SK-N-SH (cell line): ENCODE measurements at regions not wholly inside any gene's neighbourhood (a gene's known extent, or its start where the extent isn't known, plus 50 kb on each side); places are given as distances from the start of the nearest gene placed in this dataset.

Experiments used
- CTCF ChIP-seq: fragments of 200-600 bp; sonication (generic); IDR thresholded peaks from 2 replicates; pipeline ENCODE4 v1.6.1; 2017; ENCODE audit warnings: antibody characterized with exemption, mild to moderate bottlenecking, moderate library complexity
- EP300 ChIP-seq, 2 experiments: IDR thresholded peaks; 2 replicates each; pipeline versions ENCODE4 v1.4.0 to v1.6.1; 2012; ENCODE audit warnings: borderline replicate concordance in 1 of 2, low read depth in 1 of 2, low read length in 1 of 2
- FOXJ3 ChIP-seq: sonication (generic); formaldehyde crosslinking; IDR thresholded peaks from 2 replicates; pipeline ENCODE4 v1.5.1; 2020; ENCODE audit warnings: mild to moderate bottlenecking, missing genetic modification reagents
- MEF2A ChIP-seq: IDR thresholded peaks from 2 replicates; pipeline ENCODE4 v1.4.0; 2012; ENCODE audit warnings: low read depth, borderline replicate concordance
- MXI1 ChIP-seq: IDR thresholded peaks from 2 replicates; pipeline ENCODE4 v1.6.1; 2012; ENCODE audit warnings: mild to moderate bottlenecking, low read depth, low read length, improper control_type of control experiment
- POLR2AphosphoS5 ChIP-seq: IDR thresholded peaks from 2 replicates; pipeline ENCODE4 v1.6.1; 2012; ENCODE audit warnings: low read depth, low read length
- RFX5 ChIP-seq: IDR thresholded peaks from 2 replicates; pipeline ENCODE4 v1.6.1; 2012; ENCODE audit warnings: mild to moderate bottlenecking, improper control_type of control experiment, low read length
- SMC3 ChIP-seq: IDR thresholded peaks from 2 replicates; pipeline ENCODE4 v1.6.1; 2012; ENCODE audit warnings: low read depth, low read length, improper control_type of control experiment
- TEAD4 ChIP-seq: IDR thresholded peaks from 2 replicates; pipeline ENCODE4 v1.4.0; 2012; ENCODE audit warnings: mild to moderate bottlenecking, borderline replicate concordance; ENCODE audit not compliant: insufficient read depth
- TF ChIP-seq, protein P1 (sequence below): IDR thresholded peaks from 2 replicates; pipeline ENCODE4; 2012

DNA sequence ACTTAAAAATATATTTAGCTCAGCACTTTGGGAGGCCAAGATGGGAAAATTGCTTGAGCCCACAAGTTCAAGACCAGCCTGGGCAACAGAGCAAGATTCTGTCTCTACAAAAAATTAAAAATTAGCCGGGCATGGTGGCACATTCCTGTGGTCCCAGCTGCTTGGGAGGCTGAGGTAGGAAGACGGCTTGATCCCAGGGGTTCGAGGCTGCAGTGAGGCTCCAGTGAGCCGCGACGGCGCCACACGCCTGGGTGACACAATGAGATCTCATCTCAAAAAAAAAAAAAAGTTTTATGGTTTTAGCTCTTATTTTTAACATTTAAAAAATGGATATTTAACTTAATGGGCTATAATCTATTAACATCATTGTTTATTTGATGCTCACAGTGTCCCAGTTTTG lies 97.2 kb upstream of the RIPOR2 start:
- no peak for TF ChIP-seq TEAD4
- no peak for TF ChIP-seq MEF2A
- no peak for TF ChIP-seq CTCF
- TF ChIP-seq, protein P1, sequence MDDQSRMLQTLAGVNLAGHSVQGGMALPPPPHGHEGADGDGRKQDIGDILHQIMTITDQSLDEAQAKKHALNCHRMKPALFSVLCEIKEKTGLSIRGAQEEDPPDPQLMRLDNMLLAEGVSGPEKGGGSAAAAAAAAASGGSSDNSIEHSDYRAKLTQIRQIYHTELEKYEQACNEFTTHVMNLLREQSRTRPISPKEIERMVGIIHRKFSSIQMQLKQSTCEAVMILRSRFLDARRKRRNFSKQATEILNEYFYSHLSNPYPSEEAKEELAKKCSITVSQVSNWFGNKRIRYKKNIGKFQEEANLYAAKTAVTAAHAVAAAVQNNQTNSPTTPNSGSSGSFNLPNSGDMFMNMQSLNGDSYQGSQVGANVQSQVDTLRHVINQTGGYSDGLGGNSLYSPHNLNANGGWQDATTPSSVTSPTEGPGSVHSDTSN, result no peak
- no peak for TF ChIP-seq RFX5
- TF ChIP-seq SMC3, result no peak
- no peak for TF ChIP-seq MXI1
- TF ChIP-seq EP300 (IDR thresholded peaks at IDR 0.05; ENCODE audit: borderline replicate concordance in 1 of 2, low read depth in 1 of 2, low read length in 1 of 2), result no peak
- TF ChIP-seq POLR2AphosphoS5, result no peak
- no peak for TF ChIP-seq FOXJ3 (CRISPR knock-in tag)
